ENCODE measurements at regions not wholly inside any gene's neighbourhood (a gene's known extent, or its start where the extent isn't known, plus 50 kb on each side); places are given as distances from the start of the nearest gene placed in this dataset.

DNA sequence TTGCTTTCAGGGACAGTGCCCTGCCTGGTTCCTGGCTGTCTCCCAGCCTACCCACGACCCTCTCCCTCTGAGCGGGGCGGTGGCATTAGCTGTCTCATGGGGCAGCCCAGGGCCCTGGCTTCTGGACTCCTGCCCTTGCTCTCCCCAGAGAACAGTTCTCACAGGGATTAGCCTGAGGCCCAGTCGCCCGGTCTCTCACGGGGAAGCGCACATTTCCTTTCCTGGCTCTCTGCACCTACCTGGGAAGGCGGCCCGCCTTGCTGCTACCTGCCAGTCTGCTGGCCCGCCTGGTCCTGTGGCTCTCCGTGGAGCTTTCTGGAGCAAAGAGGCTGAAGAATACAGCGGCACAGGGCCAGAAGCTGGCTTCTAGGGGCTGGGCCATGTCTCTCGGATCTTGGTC, 128.4 kb downstream of the FHDC1 start:
- no peak for DNase-seq (ENCODE audit: low read depth)
- TF ChIP-seq, protein P1, sequence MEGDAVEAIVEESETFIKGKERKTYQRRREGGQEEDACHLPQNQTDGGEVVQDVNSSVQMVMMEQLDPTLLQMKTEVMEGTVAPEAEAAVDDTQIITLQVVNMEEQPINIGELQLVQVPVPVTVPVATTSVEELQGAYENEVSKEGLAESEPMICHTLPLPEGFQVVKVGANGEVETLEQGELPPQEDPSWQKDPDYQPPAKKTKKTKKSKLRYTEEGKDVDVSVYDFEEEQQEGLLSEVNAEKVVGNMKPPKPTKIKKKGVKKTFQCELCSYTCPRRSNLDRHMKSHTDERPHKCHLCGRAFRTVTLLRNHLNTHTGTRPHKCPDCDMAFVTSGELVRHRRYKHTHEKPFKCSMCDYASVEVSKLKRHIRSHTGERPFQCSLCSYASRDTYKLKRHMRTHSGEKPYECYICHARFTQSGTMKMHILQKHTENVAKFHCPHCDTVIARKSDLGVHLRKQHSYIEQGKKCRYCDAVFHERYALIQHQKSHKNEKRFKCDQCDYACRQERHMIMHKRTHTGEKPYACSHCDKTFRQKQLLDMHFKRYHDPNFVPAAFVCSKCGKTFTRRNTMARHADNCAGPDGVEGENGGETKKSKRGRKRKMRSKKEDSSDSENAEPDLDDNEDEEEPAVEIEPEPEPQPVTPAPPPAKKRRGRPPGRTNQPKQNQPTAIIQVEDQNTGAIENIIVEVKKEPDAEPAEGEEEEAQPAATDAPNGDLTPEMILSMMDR (IDR thresholded peaks at IDR 0.05; ENCODE audit: low read depth, low read length, missing control alignments): no peak
- H3K4me3 ChIP-seq (ENCODE audit: low read depth, low read length): no peak overlapping the region
- in situ Hi-C loops (cut with HindIII; ENCODE audit: low sequenced_read_pairs): loop anchor here (5.0 kb wide), 1 partner anchor 37 kb away; no protein-coding TSS in a partner anchor

DNA sequence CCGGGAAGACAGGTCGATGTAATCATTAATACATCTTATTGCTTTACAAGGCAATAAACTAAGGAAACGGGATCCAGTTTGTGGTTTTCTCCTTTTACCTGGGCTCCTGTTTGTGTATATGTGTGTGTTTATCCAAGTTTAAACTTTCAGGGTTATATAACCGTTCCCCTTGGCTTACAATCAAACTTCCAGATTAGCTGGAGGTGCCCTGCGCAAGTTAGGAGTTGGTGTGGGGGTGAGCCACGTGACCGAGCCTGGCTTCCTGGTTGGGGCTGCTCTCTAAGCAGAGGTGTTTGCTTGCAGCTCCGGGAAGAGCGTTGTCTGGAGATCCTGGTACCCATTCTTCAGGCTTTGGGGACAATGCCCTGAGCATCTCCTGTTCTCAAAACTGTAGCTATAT, 129.2 kb downstream of the FHDC1 start:
- in situ Hi-C loops (cut with HindIII; ENCODE audit: low sequenced_read_pairs): no loop called here
- TF ChIP-seq, protein P1 (IDR thresholded peaks at IDR 0.05; ENCODE audit: low read depth, low read length, missing control alignments): no peak
- no peak overlapping the region for H3K4me3 ChIP-seq (ENCODE audit: low read depth, low read length)
- no peak for DNase-seq (ENCODE audit: low read depth)

DNA sequence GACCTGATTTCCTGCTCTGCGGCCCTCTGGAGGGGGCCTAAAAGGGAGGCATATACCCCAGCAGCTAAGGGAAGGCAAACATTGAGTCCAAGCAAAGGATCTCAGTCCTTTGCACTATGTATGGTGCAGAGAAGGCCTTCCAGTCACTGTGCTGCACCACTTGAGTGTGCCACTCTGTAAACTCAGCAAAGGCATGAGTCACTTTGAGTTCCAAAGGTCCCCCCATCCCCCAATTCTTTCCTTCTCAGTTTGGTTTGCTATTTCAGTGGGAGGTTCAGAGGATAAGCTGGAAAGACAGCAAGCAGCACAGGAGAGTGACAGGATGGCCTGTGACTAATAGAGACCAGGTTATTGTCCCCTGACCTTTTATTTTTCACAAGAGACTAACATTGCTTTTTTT, 131.3 kb downstream of the FHDC1 start:
- DNase-seq (ENCODE audit: low read depth): no peak
- H3K4me3 ChIP-seq (ENCODE audit: low read depth, low read length): no peak overlapping the region
- TF ChIP-seq, protein P1 (IDR thresholded peaks at IDR 0.05; ENCODE audit: low read depth, low read length, missing control alignments): no peak
- in situ Hi-C loops (cut with HindIII; ENCODE audit: low sequenced_read_pairs): no loop called here

DNA sequence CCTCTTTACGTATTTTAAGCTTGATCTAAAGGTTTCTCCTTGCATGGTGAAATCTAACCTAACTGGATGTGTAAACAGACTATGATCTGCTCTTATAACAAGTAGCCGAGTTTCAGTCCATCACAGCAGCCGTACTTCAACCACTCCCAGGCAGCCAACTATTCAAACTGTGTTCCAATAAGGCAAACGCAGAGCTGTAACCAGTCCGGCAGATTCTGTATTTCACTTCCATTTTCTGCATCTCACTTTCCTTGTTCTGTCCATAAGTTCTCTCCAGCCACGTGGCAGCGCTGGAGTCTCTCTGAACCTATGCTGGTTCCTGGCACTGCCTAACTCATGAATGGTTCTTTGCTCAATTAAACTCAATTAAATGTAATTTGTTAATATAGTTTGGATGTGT, 132.6 kb downstream of the FHDC1 start:
- TF ChIP-seq, protein P1 (IDR thresholded peaks at IDR 0.05; ENCODE audit: low read depth, low read length, missing control alignments): no peak
- DNase-seq (ENCODE audit: low read depth): no peak
- no peak overlapping the region for H3K4me3 ChIP-seq (ENCODE audit: low read depth, low read length)
- in situ Hi-C loops (cut with HindIII; ENCODE audit: low sequenced_read_pairs): no loop called here

DNA sequence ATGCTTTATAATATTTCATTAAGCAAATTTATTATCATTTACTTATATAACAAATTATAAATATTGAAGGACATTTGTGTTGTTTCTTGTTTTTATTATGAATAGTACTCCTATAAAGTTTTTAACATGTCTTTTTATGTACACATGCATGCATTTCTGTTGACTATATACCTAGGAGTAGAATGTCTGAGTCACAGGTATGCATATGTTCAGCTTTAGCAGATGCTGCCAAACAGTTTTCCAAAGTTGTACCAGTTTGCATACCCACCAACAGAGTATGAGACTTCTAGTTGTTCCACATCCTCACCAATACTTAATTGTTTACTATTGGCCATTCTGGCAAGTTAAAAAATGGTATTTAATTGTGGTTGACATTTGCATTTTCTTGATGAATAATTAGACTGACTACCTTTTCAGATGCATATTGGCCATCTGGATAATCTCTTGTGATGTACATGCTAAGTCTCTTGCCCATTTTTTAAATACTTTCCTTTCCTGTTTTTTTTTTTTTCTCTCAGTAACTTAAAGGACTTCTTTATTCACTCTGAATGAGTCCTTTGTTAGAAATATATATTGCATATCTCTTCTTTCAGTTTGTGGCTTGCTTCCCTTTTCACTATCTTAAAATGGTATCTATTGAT, 132.2 kb upstream of the TRIM2 start:
- no peak for DNase-seq (ENCODE audit: low read depth)
- no peak overlapping the region for H3K4me3 ChIP-seq (ENCODE audit: low read depth, low read length)
- TF ChIP-seq, protein P1 (IDR thresholded peaks at IDR 0.05; ENCODE audit: low read depth, low read length, missing control alignments): no peak
- in situ Hi-C loops (cut with HindIII; ENCODE audit: low sequenced_read_pairs): no loop called here

DNA sequence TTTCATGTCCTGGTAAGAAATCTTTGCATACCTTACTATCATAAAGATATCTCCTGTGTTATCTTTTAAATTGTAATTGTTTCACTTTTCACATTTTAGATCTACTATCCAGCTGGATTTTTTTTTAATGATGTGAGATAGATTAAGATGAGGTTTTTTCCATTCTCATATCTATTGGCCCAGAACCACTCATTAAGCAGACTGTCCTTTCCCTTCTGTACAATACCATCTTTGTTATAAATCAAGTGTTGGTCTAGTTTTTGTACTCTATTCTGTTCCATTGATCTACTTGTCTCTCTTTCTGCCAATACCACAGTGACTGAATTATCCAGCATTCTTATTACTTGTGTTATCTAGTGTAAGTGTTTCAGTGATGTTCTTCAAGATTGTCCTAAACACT, 131.6 kb upstream of the TRIM2 start:
- DNase-seq (ENCODE audit: low read depth): no peak
- H3K4me3 ChIP-seq (ENCODE audit: low read depth, low read length): no peak overlapping the region
- in situ Hi-C loops (cut with HindIII; ENCODE audit: low sequenced_read_pairs): no loop called here
- TF ChIP-seq, protein P1 (IDR thresholded peaks at IDR 0.05; ENCODE audit: low read depth, low read length, missing control alignments): no peak
